Glutamatergic neuron (in vitro differentiated cells): ENCODE measurements at regions not wholly inside any gene's neighbourhood (a gene's known extent, or its start where the extent isn't known, plus 50 kb on each side); places are given as distances from the start of the nearest gene placed in this dataset.

Experiments
- DNase-seq: peaks from one replicate; pipeline ENCODE4 v3.0.0; 2022
- H3K27ac Mint-ChIP-seq: one replicate; pipeline ENCODE4 v1.8.0; 2020; ENCODE audit warnings: mild to moderate bottlenecking, mixed read lengths, inconsistent platforms; ENCODE audit not compliant: unreplicated experiment
- H3K27me3 Mint-ChIP-seq: one replicate; pipeline ENCODE4 v1.8.0; 2020; ENCODE audit warnings: mild to moderate bottlenecking, moderate library complexity, mixed read lengths, inconsistent platforms; ENCODE audit not compliant: unreplicated experiment
- H3K36me3 Mint-ChIP-seq: one replicate; pipeline ENCODE4 v1.8.0; 2020; ENCODE audit warnings: mild to moderate bottlenecking, mixed read lengths, inconsistent platforms; ENCODE audit not compliant: unreplicated experiment
- H3K4me1 Mint-ChIP-seq: one replicate; pipeline ENCODE4 v1.8.0; 2020; ENCODE audit warnings: mild to moderate bottlenecking, low read depth, mixed read lengths, inconsistent platforms; ENCODE audit not compliant: unreplicated experiment
- H3K4me3 Mint-ChIP-seq: one replicate; pipeline ENCODE4 v1.8.0; 2020; ENCODE audit warnings: mild to moderate bottlenecking, mixed read lengths, inconsistent platforms; ENCODE audit not compliant: unreplicated experiment
- H3K9me3 Mint-ChIP-seq: one replicate; pipeline ENCODE4 v1.8.0; 2020; ENCODE audit warnings: mild to moderate bottlenecking, moderate library complexity, mixed read lengths, inconsistent platforms; ENCODE audit not compliant: unreplicated experiment
- CTCF ChIP-seq: fragments of 200-600 bp; sonication (generic); IDR thresholded peaks from one replicate; pipeline ENCODE4 v1.5.0; 2021; ENCODE audit not compliant: partially characterized antibody, unreplicated experiment

- Mint-ChIP-seq H3K36me3 (no peaks in the 10 kb centered on the region), H3K27me3 (no peaks in the 10 kb centered on the region), H3K4me3 (no peak overlapping the region), H3K4me1 (peaks cover 13% of the 10 kb centered on the region), H3K9me3 (no peaks in the 10 kb centered on the region), H3K27ac (no peak overlapping the region)
- no peak for DNase-seq
- TF ChIP-seq CTCF, result no peak
Observed at GRCh38 chr2:146235158-146235557, 1609.7 kb upstream of the ACVR2A start.

GRCh38 chr2:146229508-146230155, 1615.2 kb upstream of the ACVR2A start:
- H3K36me3 Mint-ChIP-seq, result no peaks in the 10 kb centered on the region
- TF ChIP-seq CTCF, result no peak
- H3K4me1 Mint-ChIP-seq, result peaks cover 5% of the 10 kb centered on the region
- no peak for DNase-seq
- H3K4me3 Mint-ChIP-seq, result no peak overlapping the region
- H3K27me3 Mint-ChIP-seq, result no peaks in the 10 kb centered on the region
- no peak overlapping the region for H3K27ac Mint-ChIP-seq
- no peaks in the 10 kb centered on the region for H3K9me3 Mint-ChIP-seq

GRCh38 chr2:146228466-146229058, 1616.3 kb upstream of the ACVR2A start:
- Mint-ChIP-seq H3K27me3 (no peaks in the 10 kb centered on the region), H3K4me1 (peaks cover 5% of the 10 kb centered on the region), H3K36me3 (no peaks in the 10 kb centered on the region), H3K4me3 (no peak overlapping the region), H3K27ac (no peak overlapping the region), H3K9me3 (no peaks in the 10 kb centered on the region)
- no peak for TF ChIP-seq CTCF
- no peak for DNase-seq

- Mint-ChIP-seq H3K9me3 (no peaks in the 10 kb centered on the region), H3K4me1 (peaks cover 5% of the 10 kb centered on the region), H3K4me3 (no peak overlapping the region), H3K36me3 (no peaks in the 10 kb centered on the region), H3K27me3 (no peaks in the 10 kb centered on the region), H3K27ac (no peak overlapping the region)
- DNase-seq, result no peak
- no peak for TF ChIP-seq CTCF
Observed at GRCh38 chr2:146228020-146228393, 1616.8 kb upstream of the ACVR2A start.
